SK-N-SH (cell line): ENCODE measurements at regions not wholly inside any gene's neighbourhood (a gene's known extent, or its start where the extent isn't known, plus 50 kb on each side); places are given as distances from the start of the nearest gene placed in this dataset.

ENCODE experiments used
- CTCF ChIA-PET: fragments of 300-600, 350-600 bp; formaldehyde crosslinking; extraction: SDS; loops from one replicate; lab custom pipeline; 2021; lab: Yijun Ruan, JAX
- POLR2A ChIA-PET: fragments of 350-600 bp; sonication (Branson Sonifier 250); formaldehyde crosslinking; extraction: SDS; loops from one replicate; lab custom pipeline; 2020; ENCODE audit warnings: antibody characterized with exemption, inconsistent platforms; lab: Yijun Ruan, JAX
- DNase-seq: peaks from one replicate; pipeline ENCODE4 v3.0.0; 2012
- H2AFZ ChIP-seq: fragments of 200-600 bp; sonication (generic); 2 replicates; pipeline ENCODE4 v1.8.1; 2016; ENCODE audit warnings: antibody characterized with exemption, mild to moderate bottlenecking, low read depth
- H3F3A ChIP-seq: fragments of 200-600 bp; sonication (generic); replicated peaks from 2 replicates; pipeline ENCODE3; 2016; ENCODE audit warnings: antibody characterized with exemption, mild to moderate bottlenecking; ENCODE audit not compliant: insufficient read depth
- H3K27ac ChIP-seq, 2 experiments: fragments of 200-500 bp in 1 of 2; fragments of 200-600 bp in 1 of 2; sonication (Bioruptor generic) in 1 of 2; sonication (generic), shearing (Covaris generic) in 1 of 2; 2 replicates each; pipeline versions ENCODE4 v1.5.1 to v1.6.1; 2014 to 2016; ENCODE audit warnings: low read depth in 2 of 2, inconsistent platforms in 1 of 2, low read length in 1 of 2, mild to moderate bottlenecking in 1 of 2, mixed read lengths in 1 of 2
- H3K27me3 ChIP-seq: fragments of 200-600 bp; sonication (generic), shearing (Covaris generic); 2 replicates; pipeline ENCODE4 v1.6.1; 2016; ENCODE audit warnings: mixed run types; ENCODE audit not compliant: insufficient read depth
- H3K36me3 ChIP-seq, 2 experiments: fragments of 200-500 bp in 1 of 2; fragments of 200-600 bp in 1 of 2; sonication (Bioruptor generic) in 1 of 2; sonication (generic) in 1 of 2; replicated peaks in 1 of 2; 2 replicates each; pipeline versions ENCODE3 to v1.5.1; 2014 to 2016; ENCODE audit warnings: low read length in 1 of 2, mild to moderate bottlenecking in 1 of 2; ENCODE audit not compliant: insufficient read depth in 2 of 2, control insufficient read depth in 1 of 2
- H3K4me1 ChIP-seq, 2 experiments: fragments of 200-500 bp in 1 of 2; fragments of 200-600 bp in 1 of 2; sonication (Bioruptor generic) in 1 of 2; sonication (generic), shearing (Covaris generic) in 1 of 2; 2 replicates each; pipeline versions ENCODE4 v1.5.1 to v1.6.1; 2014 to 2016; ENCODE audit warnings: low read depth in 1 of 2, low read length in 1 of 2, mixed run types in 1 of 2; ENCODE audit not compliant: insufficient read depth in 2 of 2, control insufficient read depth in 1 of 2
- H3K4me2 ChIP-seq: fragments of 200-600 bp; sonication (generic), shearing (Covaris generic); 2 replicates; pipeline ENCODE4 v1.6.1; 2017; ENCODE audit warnings: mixed run types
- H3K4me3 ChIP-seq, 2 experiments: fragments of 200-500 bp in 1 of 2; fragments of 200-600 bp in 1 of 2; sonication (Bioruptor generic) in 1 of 2; sonication (generic), shearing (Covaris generic) in 1 of 2; 2 replicates each; pipeline versions ENCODE4 v1.5.1 to v1.8.1; 2014 to 2016; ENCODE audit warnings: low read depth in 2 of 2, inconsistent platforms in 1 of 2, low read length in 1 of 2, mild to moderate bottlenecking in 1 of 2, mixed read lengths in 1 of 2, moderate library complexity in 1 of 2
- H3K79me2 ChIP-seq: fragments of 200-600 bp; sonication (generic); 2 replicates; pipeline ENCODE4 v1.8.1; 2017; ENCODE audit warnings: mild to moderate bottlenecking; ENCODE audit not compliant: insufficient read depth
- H3K9ac ChIP-seq: fragments of 200-600 bp; sonication (generic); 2 replicates; pipeline ENCODE4 v1.6.1; 2017; ENCODE audit warnings: mixed run types
- H3K9me2 ChIP-seq: fragments of 200-600 bp; sonication (generic); 2 replicates; pipeline ENCODE4 v1.6.1; 2017; ENCODE audit warnings: mixed run types
- H3K9me3 ChIP-seq: fragments of 200-600 bp; sonication (generic); 2 replicates; pipeline ENCODE4 v1.6.1; 2017; ENCODE audit warnings: mixed run types, mild to moderate bottlenecking, moderate library complexity
- H4K20me1 ChIP-seq: fragments of 200-600 bp; sonication (generic); 2 replicates; pipeline ENCODE4 v1.6.1; 2017; ENCODE audit warnings: mild to moderate bottlenecking, mixed run types; ENCODE audit not compliant: insufficient read depth
- CTCF ChIP-seq: fragments of 200-600 bp; sonication (generic); IDR thresholded peaks from 2 replicates; pipeline ENCODE4 v1.6.1; 2017; ENCODE audit warnings: antibody characterized with exemption, mild to moderate bottlenecking, moderate library complexity
- ELF1 ChIP-seq: IDR thresholded peaks from 2 replicates; pipeline ENCODE4 v1.4.0; 2012
- EP300 ChIP-seq, 2 experiments: IDR thresholded peaks; 2 replicates each; pipeline versions ENCODE4 v1.4.0 to v1.6.1; 2012; ENCODE audit warnings: borderline replicate concordance in 1 of 2, low read depth in 1 of 2, low read length in 1 of 2
- FOXM1 ChIP-seq: IDR thresholded peaks from 2 replicates; pipeline ENCODE4 v1.4.0; 2012; ENCODE audit warnings: low read depth, mild to moderate bottlenecking
- GABPA ChIP-seq: IDR thresholded peaks from 2 replicates; pipeline ENCODE4 v1.4.0; 2012; ENCODE audit warnings: low read depth, mild to moderate bottlenecking
- JUND ChIP-seq: IDR thresholded peaks from 2 replicates; pipeline ENCODE4 v1.4.0; 2012
- MAX ChIP-seq: IDR thresholded peaks from 2 replicates; pipeline ENCODE4 v1.4.0; 2012; ENCODE audit warnings: low read depth
- NFIC ChIP-seq: IDR thresholded peaks from 2 replicates; pipeline ENCODE4 v1.4.0; 2012; ENCODE audit warnings: borderline replicate concordance
- NRF1 ChIP-seq: IDR thresholded peaks from 2 replicates; pipeline ENCODE4 v1.6.1; 2012; ENCODE audit warnings: low read depth, mild to moderate bottlenecking, low read length
- POLR2AphosphoS5 ChIP-seq: IDR thresholded peaks from 2 replicates; pipeline ENCODE4 v1.6.1; 2012; ENCODE audit warnings: low read depth, low read length
- REST ChIP-seq: IDR thresholded peaks from 2 replicates; pipeline ENCODE4 v1.6.1; 2012; ENCODE audit warnings: mild to moderate bottlenecking, low read depth, low read length, moderate library complexity
- RXRA ChIP-seq: IDR thresholded peaks from 2 replicates; pipeline ENCODE4 v1.4.0; 2012; ENCODE audit warnings: low read depth, mild to moderate bottlenecking, borderline replicate concordance
- SIN3A ChIP-seq: IDR thresholded peaks from 2 replicates; pipeline ENCODE4 v1.6.1; 2012; ENCODE audit warnings: low read depth, mild to moderate bottlenecking, low read length, moderate library complexity, borderline replicate concordance
- SMC3 ChIP-seq: IDR thresholded peaks from 2 replicates; pipeline ENCODE4 v1.6.1; 2012; ENCODE audit warnings: low read depth, low read length, improper control_type of control experiment
- TAF1 ChIP-seq: IDR thresholded peaks from 2 replicates; pipeline ENCODE4 v1.6.1; 2012; ENCODE audit warnings: low read depth, mild to moderate bottlenecking, low read length, moderate library complexity, borderline replicate concordance
- TCF12 ChIP-seq: IDR thresholded peaks from 2 replicates; pipeline ENCODE4 v1.4.0; 2012
- TEAD4 ChIP-seq: IDR thresholded peaks from 2 replicates; pipeline ENCODE4 v1.4.0; 2012; ENCODE audit warnings: mild to moderate bottlenecking, borderline replicate concordance; ENCODE audit not compliant: insufficient read depth
- YY1 ChIP-seq: IDR thresholded peaks from 2 replicates; pipeline ENCODE4 v1.4.0; 2012; ENCODE audit warnings: low read depth, mild to moderate bottlenecking
- ZBTB33 ChIP-seq: IDR thresholded peaks from 2 replicates; pipeline ENCODE4 v1.4.0; 2012; ENCODE audit warnings: low read depth, borderline replicate concordance
- WGBS: methylation state at CpG from one replicate; pipeline ENCODE4 v1.1.6; 2017; ENCODE audit warnings: low lambda C conversion rate; 5-methylcytosine and 5-hydroxymethylcytosine counted together

- 1% methylated on average over 3 of the region's 3 CpGs for WGBS
- Histone ChIP-seq H3K27me3 (no peaks in the 10 kb centered on the region; the same call in 1 of the 2 replicates), H3F3A (no peaks in the 10 kb centered on the region), H3K9ac (no peak overlapping the region), H3K36me3 (no peaks in the 10 kb centered on the region), H2AFZ (no peak overlapping the region), H3K79me2 (no peaks in the 10 kb centered on the region), H3K4me1 (no peaks in the 10 kb centered on the region), H3K9me3 (no peaks in the 10 kb centered on the region), H3K27ac (no peak overlapping the region), H3K9me2 (no peaks in the 10 kb centered on the region), H3K4me2 (no peak overlapping the region), H4K20me1 (no peaks in the 10 kb centered on the region), H3K4me3 (no peak overlapping the region)
- ChIA-PET POLR2A (no interaction called here), CTCF (no interaction called here)
- no peak for DNase-seq
- TF ChIP-seq TCF12 (no peak), ZBTB33 (no peak), REST (no peak), SMC3 (no peak), SIN3A (no peak), TAF1 (no peak), MAX (no peak), YY1 (no peak), CTCF (no peak), RXRA (no peak), NFIC (no peak), TEAD4 (no peak), NRF1 (no peak), EP300 (IDR thresholded peaks at IDR 0.05; ENCODE audit: borderline replicate concordance in 1 of 2, low read depth in 1 of 2, low read length in 1 of 2) (no peak), ELF1 (no peak), POLR2AphosphoS5 (no peak), GABPA (no peak), FOXM1 (no peak), JUND (no peak)
Measured at GRCh38 chr5:18961234-18961633, 1026.8 kb downstream of the CDH18 start.
